AG04449 (cell line): ENCODE measurements at regions not wholly inside any gene's neighbourhood (a gene's known extent, or its start where the extent isn't known, plus 50 kb on each side); places are given as distances from the start of the nearest gene placed in this dataset.

Experiments
- CTCF ChIA-PET: fragments of 350-600 bp; formaldehyde crosslinking; extraction: SDS; loops from one replicate; lab custom pipeline; 2021; ENCODE audit warnings: antibody characterized with exemption; lab: Yijun Ruan, JAX
- POLR2A ChIA-PET: fragments of 400-600, 350-600 bp; formaldehyde crosslinking; extraction: SDS; loops from one replicate; lab custom pipeline; 2020; ENCODE audit warnings: antibody characterized with exemption, inconsistent platforms; lab: Yijun Ruan, JAX
- DNase-seq: peaks from one replicate; pipeline ENCODE4 v3.0.0-alpha.2; 2010; ENCODE audit warnings: low read depth, low spot score
- H3K4me3 ChIP-seq: 2 replicates; pipeline ENCODE4 v1.5.1; 2011; ENCODE audit warnings: low read depth, mild to moderate bottlenecking, control low read depth, low read length
- CTCF ChIP-seq: IDR thresholded peaks from one replicate; pipeline ENCODE4 v1.5.1; 2011; ENCODE audit warnings: mild to moderate bottlenecking, moderate library complexity, low read length, control low read depth, inconsistent platforms; ENCODE audit not compliant: insufficient read depth; ENCODE audit errors: missing control alignments

DNA sequence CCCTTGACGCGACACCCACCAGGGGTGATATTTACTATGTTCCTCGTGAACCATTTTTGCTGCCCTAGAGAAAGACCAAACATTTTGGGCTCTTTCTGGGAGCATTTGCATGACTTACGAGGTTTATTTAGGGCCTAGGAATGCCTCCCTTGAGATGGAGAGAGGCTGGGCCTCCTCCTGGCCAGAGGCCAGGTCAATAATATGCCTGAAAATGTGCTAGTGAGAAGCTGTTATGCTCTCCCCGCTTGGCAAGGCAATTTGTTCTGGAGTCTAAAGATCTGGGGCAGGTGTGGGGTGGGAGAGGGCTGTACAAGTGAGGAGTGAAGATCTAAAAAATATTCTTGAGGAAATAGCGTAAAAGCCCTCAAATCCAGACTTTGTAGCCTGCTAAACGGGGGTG is 587.3 kb upstream of the CDH5 start:
- no peak overlapping the region for H3K4me3 ChIP-seq
- no peak for TF ChIP-seq CTCF
- no peak for DNase-seq
- CTCF ChIA-PET = no interaction called here
- POLR2A ChIA-PET = no interaction called here

- ChIA-PET POLR2A (no interaction called here), CTCF (no interaction called here)
- DNase-seq = no peak
- H3K4me3 ChIP-seq = no peak overlapping the region
- no peak for TF ChIP-seq CTCF
Measured at GRCh38 chr16:65776639-65777183, 589.8 kb upstream of the CDH5 start.

DNA sequence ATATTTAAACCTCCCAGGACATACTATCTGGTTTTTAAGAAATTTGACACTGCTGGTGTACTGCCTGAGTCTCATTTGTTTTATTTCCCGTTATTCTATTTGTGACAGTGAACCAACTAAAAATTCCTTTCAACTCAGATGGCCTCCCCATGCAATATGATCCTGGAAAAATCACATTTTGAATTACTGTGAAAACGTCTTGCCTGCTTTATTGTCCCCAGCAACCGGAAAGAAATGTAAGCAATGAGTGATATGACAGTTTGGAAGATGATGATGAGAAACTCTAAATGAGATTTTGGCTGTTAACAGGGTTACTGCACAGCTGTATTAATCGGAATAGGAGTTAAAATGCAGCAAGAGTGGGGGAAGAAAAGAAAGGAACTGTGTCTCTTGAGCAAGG is 590.7 kb upstream of the CDH5 start:
- ChIA-PET CTCF (no interaction called here), POLR2A (no interaction called here)
- no peak overlapping the region for H3K4me3 ChIP-seq
- no peak for TF ChIP-seq CTCF
- DNase-seq = no peak

DNA sequence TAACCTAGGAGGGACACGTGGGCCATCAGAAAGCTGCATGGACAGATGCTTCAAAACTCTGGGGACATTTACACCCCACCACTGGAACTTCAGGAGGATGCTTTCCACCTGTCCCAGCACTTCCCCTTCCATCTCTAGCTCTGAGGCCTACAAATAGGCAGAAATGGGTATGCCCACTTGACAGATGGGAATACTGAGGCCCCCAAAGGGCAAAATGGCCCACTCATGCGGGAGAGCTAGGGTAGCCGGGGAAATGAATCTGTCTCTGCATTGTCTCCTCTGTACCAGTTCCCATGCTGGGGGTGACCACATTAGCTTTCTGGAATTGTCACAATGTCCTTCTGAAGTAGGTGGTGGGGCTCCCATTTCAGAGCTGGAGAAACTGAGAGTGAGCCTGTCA is 592.1 kb upstream of the CDH5 start:
- CTCF ChIA-PET = no interaction called here
- no peak for TF ChIP-seq CTCF
- no peak overlapping the region for H3K4me3 ChIP-seq
- POLR2A ChIA-PET = no interaction called here
- no peak for DNase-seq

DNA sequence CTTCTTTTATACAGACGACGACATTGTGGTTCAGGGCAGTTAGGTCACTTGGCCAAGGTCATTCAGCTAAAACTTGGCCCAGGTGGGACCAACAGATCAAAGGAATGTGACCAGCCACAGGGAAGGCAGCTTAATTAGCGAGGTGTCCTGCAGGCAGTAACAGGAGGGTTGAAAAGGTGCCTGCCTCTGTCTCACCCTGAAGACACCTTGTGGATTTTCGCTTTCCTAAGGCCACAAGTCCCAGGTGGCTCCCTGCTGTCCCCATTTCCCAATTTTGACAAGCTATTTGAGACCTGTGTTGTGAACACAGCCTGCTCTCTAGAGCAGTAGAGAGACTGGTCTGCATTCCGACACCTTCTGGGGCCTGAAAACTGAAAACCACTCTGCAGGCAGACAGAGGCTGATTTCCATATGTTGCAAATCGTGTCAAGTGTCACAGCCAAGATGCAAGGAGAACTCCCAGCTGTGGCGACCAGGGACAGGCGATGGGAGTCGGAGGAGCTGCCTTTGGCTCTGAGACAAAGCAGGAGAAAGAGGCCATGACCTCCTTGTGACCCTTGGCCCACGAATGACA is 593.1 kb upstream of the CDH5 start:
- POLR2A ChIA-PET = no interaction called here
- no peak for TF ChIP-seq CTCF
- CTCF ChIA-PET = interaction anchor here (1.0 kb wide), 1 partner anchor 497 kb away, joined by 3 read pairs; no protein-coding TSS in a partner anchor
- no peak overlapping the region for H3K4me3 ChIP-seq
- DNase-seq = no peak

- no peak overlapping the region for H3K4me3 ChIP-seq
- DNase-seq = no peak
- CTCF ChIA-PET = no interaction called here
- no peak for TF ChIP-seq CTCF
- POLR2A ChIA-PET = no interaction called here
Measured at GRCh38 chr16:65772134-65772732, 594.3 kb upstream of the CDH5 start.
